Fibroblast of lung (primary cell): ENCODE measurements at regions not wholly inside any gene's neighbourhood (a gene's known extent, or its start where the extent isn't known, plus 50 kb on each side); places are given as distances from the start of the nearest gene placed in this dataset.

Experiments
- DNase-seq, 2 donors: peaks; one replicate each; pipeline versions ENCODE4 v3.0.0 to v3.0.0-alpha.2; 2010; ENCODE audit warnings: low read depth in 2 of 2
- H2AFZ ChIP-seq: 2 replicates; pipeline ENCODE4 v1.5.1; 2012; ENCODE audit warnings: low read length, control low read depth, inconsistent platforms
- H3K27ac ChIP-seq: 2 replicates; pipeline ENCODE4 v1.5.1; 2011; ENCODE audit warnings: low read length, control low read depth; ENCODE audit not compliant: insufficient read depth
- H3K27me3 ChIP-seq: 2 replicates; pipeline ENCODE4 v1.5.1; 2011; ENCODE audit warnings: mild to moderate bottlenecking, low read length; ENCODE audit not compliant: control insufficient read depth, insufficient read depth
- H3K36me3 ChIP-seq: 2 replicates; pipeline ENCODE4 v1.5.1; 2011; ENCODE audit warnings: low read length; ENCODE audit not compliant: control insufficient read depth, insufficient read depth
- H3K4me1 ChIP-seq: 2 replicates; pipeline ENCODE4 v1.5.1; 2011; ENCODE audit warnings: low read length; ENCODE audit not compliant: control insufficient read depth, insufficient read depth; ENCODE audit errors: extremely low read depth
- H3K4me2 ChIP-seq: 2 replicates; pipeline ENCODE4 v1.5.1; 2011; ENCODE audit warnings: low read length, control low read depth; ENCODE audit not compliant: insufficient read depth; ENCODE audit errors: extremely low read depth
- H3K4me3 ChIP-seq, 4 experiments: fragments of 200-600 bp in 1 of 4; sonication (generic) in 1 of 4; replicated peaks in 1 of 4; 2 replicates each; pipeline ENCODE4 v1.5.1; 2011 to 2016; ENCODE audit warnings: low read length in 4 of 4, low read depth in 3 of 4, mild to moderate bottlenecking in 3 of 4, control low read depth in 2 of 4, inconsistent platforms in 1 of 4, mixed read lengths in 1 of 4; ENCODE audit not compliant: insufficient read depth in 1 of 4; ENCODE audit errors: control extremely low read depth in 1 of 4
- H3K79me2 ChIP-seq: 2 replicates; pipeline ENCODE4 v1.5.1; 2012; ENCODE audit warnings: mild to moderate bottlenecking, low read length, inconsistent platforms; ENCODE audit not compliant: control insufficient read depth, insufficient read depth
- H3K9ac ChIP-seq: 2 replicates; pipeline ENCODE4 v1.5.1; 2011; ENCODE audit warnings: mild to moderate bottlenecking, low read length, control low read depth; ENCODE audit not compliant: insufficient read depth
- H3K9me3 ChIP-seq: 2 replicates; pipeline ENCODE4 v1.5.1; 2012; ENCODE audit warnings: low read depth, low read length; ENCODE audit not compliant: control insufficient read depth, insufficient read depth
- H4K20me1 ChIP-seq: 2 replicates; pipeline ENCODE4 v1.5.1; 2011; ENCODE audit warnings: low read length; ENCODE audit not compliant: control insufficient read depth, insufficient read depth; ENCODE audit errors: extremely low read depth
- CTCF ChIP-seq, 2 donors: IDR thresholded peaks in 1 of 2; conservative IDR thresholded peaks in 1 of 2; 1 replicate in 1 of 2; 2 replicates in 1 of 2; pipeline ENCODE4 v1.5.1; 2011 to 2012; ENCODE audit warnings: low read length in 2 of 2, control low read depth in 1 of 2, inconsistent platforms in 1 of 2, low read depth in 1 of 2, mild to moderate bottlenecking in 1 of 2
- EZH2 ChIP-seq: IDR thresholded peaks from 2 replicates; pipeline ENCODE4 v1.5.1; 2012; ENCODE audit warnings: low read length, control low read depth, mild to moderate bottlenecking; ENCODE audit errors: missing control alignments

- H2AFZ ChIP-seq: no peak overlapping the region
- H3K36me3 ChIP-seq: no peaks in the 10 kb centered on the region
- H3K9ac ChIP-seq: no peak overlapping the region
- no peaks in the 10 kb centered on the region for H3K4me1 ChIP-seq
- no peaks in the 10 kb centered on the region for H3K79me2 ChIP-seq
- no peaks in the 10 kb centered on the region for H4K20me1 ChIP-seq
- H3K4me2 ChIP-seq: no peak overlapping the region
- H3K9me3 ChIP-seq: no peaks in the 10 kb centered on the region
- no peak overlapping the region for H3K27ac ChIP-seq
- no peaks in the 10 kb centered on the region for H3K27me3 ChIP-seq
- H3K4me3 ChIP-seq: no peak overlapping the region
- DNase-seq: peak in 1 of 2 donors; percentile 28
- TF ChIP-seq EZH2 (no peak), CTCF (conservative IDR thresholded peaks at IDR 0.05 in 1 of 2, IDR thresholded peaks at IDR 0.05 in 1 of 2; ENCODE audit: low read depth in 1 of 2, low read length in 2 of 2) (no peak)
Observed at GRCh38 chr15:81914333-81914732, 131.5 kb downstream of the MEX3B start.

GRCh38 chr15:81911022-81911971 is 134.5 kb downstream of the MEX3B start:
- no peak for TF ChIP-seq EZH2
- TF ChIP-seq CTCF (conservative IDR thresholded peaks at IDR 0.05 in 1 of 2, IDR thresholded peaks at IDR 0.05 in 1 of 2; ENCODE audit: low read depth in 1 of 2, low read length in 2 of 2): no peak
- H3K79me2 ChIP-seq: no peaks in the 10 kb centered on the region
- H2AFZ ChIP-seq: no peak overlapping the region
- no peaks in the 10 kb centered on the region for H3K36me3 ChIP-seq
- no peak overlapping the region for H3K27ac ChIP-seq
- DNase-seq: no peak
- no peaks in the 10 kb centered on the region for H4K20me1 ChIP-seq
- no peaks in the 10 kb centered on the region for H3K9me3 ChIP-seq
- H3K27me3 ChIP-seq: no peaks in the 10 kb centered on the region
- H3K4me2 ChIP-seq: no peak overlapping the region
- no peak overlapping the region for H3K4me3 ChIP-seq
- no peaks in the 10 kb centered on the region for H3K4me1 ChIP-seq
- no peak overlapping the region for H3K9ac ChIP-seq

- Histone ChIP-seq H3K4me3 (no peak overlapping the region), H3K27me3 (no peaks in the 10 kb centered on the region), H3K36me3 (no peaks in the 10 kb centered on the region), H3K27ac (no peak overlapping the region), H3K79me2 (no peaks in the 10 kb centered on the region), H3K4me1 (no peaks in the 10 kb centered on the region), H4K20me1 (no peaks in the 10 kb centered on the region), H3K4me2 (no peak overlapping the region), H3K9me3 (no peaks in the 10 kb centered on the region), H2AFZ (no peak overlapping the region), H3K9ac (no peak overlapping the region)
- DNase-seq: no peak
- no peak for TF ChIP-seq EZH2
- TF ChIP-seq CTCF (conservative IDR thresholded peaks at IDR 0.05 in 1 of 2, IDR thresholded peaks at IDR 0.05 in 1 of 2; ENCODE audit: low read depth in 1 of 2, low read length in 2 of 2): no peak
Observed at GRCh38 chr15:81910355-81911021, 135.3 kb downstream of the MEX3B start.
